ENCODE measurements at regions not wholly inside any gene's neighbourhood (a gene's known extent, or its start where the extent isn't known, plus 50 kb on each side); places are given as distances from the start of the nearest gene placed in this dataset.

GRCh38 chr2:19790291-19790690 is 111.5 kb downstream of the TTC32 start:
- ATAC-seq (ENCODE audit: poor library complexity) (no peak), DNase-seq (no peak)
- intact Hi-C loops (cut with DNase I), result no loop called here

- DNase-seq, result no peak
Measured at GRCh38 chr2:19787134-19787533, 114.6 kb downstream of the TTC32 start.

GRCh38 chr2:19786408-19787058 is 115.2 kb downstream of the TTC32 start:
- ATAC-seq (ENCODE audit: poor library complexity) (peak; percentile 10), DNase-seq (no peak)
- intact Hi-C loops (cut with DNase I), result no loop called here

More at GRCh38 chr2:19787134-19787533, 114.6 kb downstream of the TTC32 start:
- intact Hi-C loops (cut with DNase I), result no loop called here
- ATAC-seq (ENCODE audit: poor library complexity), result no peak

- DNase-seq (no peak), ATAC-seq (ENCODE audit: poor library complexity) (peak; percentile 38)
- intact Hi-C loops (cut with DNase I), result no loop called here
Measured at GRCh38 chr2:19785867-19786266, 115.9 kb downstream of the TTC32 start.

- DNase-seq, result no peak
- intact Hi-C loops (cut with DNase I), result no loop called here
- ATAC-seq (ENCODE audit: poor library complexity), result peak; percentile 81
Measured at GRCh38 chr2:19785447-19785846, 116.3 kb downstream of the TTC32 start.

GRCh38 chr2:19784456-19784855 is 117.3 kb downstream of the TTC32 start:
- intact Hi-C loops (cut with DNase I), result no loop called here
- DNase-seq, result no peak
- no peak for ATAC-seq (ENCODE audit: poor library complexity)

- ATAC-seq (ENCODE audit: poor library complexity), result no peak
- intact Hi-C loops (cut with DNase I), result no loop called here
- no peak for DNase-seq
Measured at GRCh38 chr2:19783935-19784334, 117.8 kb downstream of the TTC32 start.

GRCh38 chr2:19776941-19777514 is 124.8 kb downstream of the TTC32 start:
- peak; percentile 21 for ATAC-seq (ENCODE audit: poor library complexity)
- no peak for DNase-seq
- intact Hi-C loops (cut with DNase I), result no loop called here

GRCh38 chr2:19775838-19776237 is 125.9 kb downstream of the TTC32 start:
- DNase-seq (no peak), ATAC-seq (ENCODE audit: poor library complexity) (no peak)
- intact Hi-C loops (cut with DNase I), result no loop called here

- intact Hi-C loops (cut with DNase I), result no loop called here
- ATAC-seq (ENCODE audit: poor library complexity) (no peak), DNase-seq (no peak)
Measured at GRCh38 chr2:19775315-19775714, 126.5 kb downstream of the TTC32 start.

- ATAC-seq (ENCODE audit: poor library complexity) (no peak), DNase-seq (no peak)
- intact Hi-C loops (cut with DNase I), result no loop called here
Measured at GRCh38 chr2:19774805-19775176, 127.0 kb downstream of the TTC32 start.

GRCh38 chr2:19772981-19773380 is 128.8 kb downstream of the TTC32 start:
- DNase-seq (no peak), ATAC-seq (ENCODE audit: poor library complexity) (no peak)
- intact Hi-C loops (cut with DNase I), result no loop called here

- ATAC-seq (ENCODE audit: poor library complexity) (no peak), DNase-seq (no peak)
- intact Hi-C loops (cut with DNase I), result no loop called here
Measured at GRCh38 chr2:19769513-19769912, 132.3 kb downstream of the TTC32 start.

- intact Hi-C loops (cut with DNase I), result no loop called here
- DNase-seq, result no peak
- ATAC-seq (ENCODE audit: poor library complexity), result no peak
Measured at GRCh38 chr2:19767899-19768298, 133.9 kb downstream of the TTC32 start.

- ATAC-seq (ENCODE audit: poor library complexity), result no peak
- DNase-seq, result no peak
- intact Hi-C loops (cut with DNase I), result no loop called here
Measured at GRCh38 chr2:19764998-19765397, 136.8 kb downstream of the TTC32 start.

- no peak for ATAC-seq (ENCODE audit: poor library complexity)
- intact Hi-C loops (cut with DNase I), result no loop called here
- no peak for DNase-seq
Measured at GRCh38 chr2:19763731-19764130, 138.1 kb downstream of the TTC32 start.

GRCh38 chr2:19762959-19763605 is 138.7 kb downstream of the TTC32 start:
- ATAC-seq (ENCODE audit: poor library complexity) (no peak), DNase-seq (no peak)
- intact Hi-C loops (cut with DNase I), result no loop called here

GRCh38 chr2:19762142-19762541 is 139.6 kb downstream of the TTC32 start:
- ATAC-seq (ENCODE audit: poor library complexity), result no peak
- intact Hi-C loops (cut with DNase I), result no loop called here
- DNase-seq, result no peak

- ATAC-seq (ENCODE audit: poor library complexity) (no peak), DNase-seq (no peak)
- intact Hi-C loops (cut with DNase I), result no loop called here
Measured at GRCh38 chr2:19759880-19760279, 141.9 kb downstream of the TTC32 start.

GRCh38 chr2:19758658-19759057 is 143.1 kb downstream of the TTC32 start:
- peak; percentile 64 for ATAC-seq (ENCODE audit: poor library complexity)
- intact Hi-C loops (cut with DNase I), result no loop called here

More at GRCh38 chr2:19758658-19759057, 143.1 kb downstream of the TTC32 start:
- DNase-seq, result no peak
